Stimulated activated CD4-positive, alpha-beta T cell treated with anti-CD3 and anti-CD28 coated beads, Interleukin-2, amount 100 ng/mL, for 24 hours (primary cell): ENCODE measurements at regions not wholly inside any gene's neighbourhood (a gene's known extent, or its start where the extent isn't known, plus 50 kb on each side); places are given as distances from the start of the nearest gene placed in this dataset.
A peak's percentile ranks its signal among the peaks of the same experiment; 100 is the strongest.
"Not testable (repeated sequence)": the region's sequence is repeated elsewhere in the genome, so short reads cannot be mapped to it uniquely, and the experiment has no call there.

ENCODE experiments used
- DNase-seq, 2 donors: peaks; one replicate each; pipeline ENCODE4 v3.0.0-alpha.2; 2020

GRCh38 chr10:100642295-100642994 lies 102.9 kb upstream of the PAX2 start:
- DNase-seq = no peak

- DNase-seq = no peak
These were observed 100.3 kb upstream of the PAX2 start for GRCh38 chr10:100645091-100645490.

GRCh38 chr10:100645613-100646392 lies 99.6 kb upstream of the PAX2 start:
- DNase-seq = no peak

GRCh38 chr10:100647928-100648327 lies 97.5 kb upstream of the PAX2 start:
- no peak for DNase-seq

DNA sequence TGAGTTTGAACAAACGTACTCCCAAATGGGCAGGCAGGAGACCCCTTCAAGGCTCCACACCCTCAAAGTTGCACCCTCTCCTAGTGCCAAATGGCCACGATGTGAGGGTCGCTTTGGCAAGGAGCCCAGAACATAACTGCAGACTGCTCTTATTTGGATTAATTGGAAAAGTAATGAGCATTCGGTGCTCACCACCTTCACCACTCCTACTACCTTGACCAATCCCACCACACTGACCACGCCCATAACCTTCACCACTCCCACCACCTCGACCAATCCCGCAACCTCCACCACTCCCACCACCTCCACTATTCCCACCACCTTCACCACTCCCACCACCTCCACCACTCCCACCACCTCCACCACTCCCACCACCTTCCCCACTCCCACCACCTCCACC lies 94.7 kb upstream of the PAX2 start:
- no peak for DNase-seq

DNA sequence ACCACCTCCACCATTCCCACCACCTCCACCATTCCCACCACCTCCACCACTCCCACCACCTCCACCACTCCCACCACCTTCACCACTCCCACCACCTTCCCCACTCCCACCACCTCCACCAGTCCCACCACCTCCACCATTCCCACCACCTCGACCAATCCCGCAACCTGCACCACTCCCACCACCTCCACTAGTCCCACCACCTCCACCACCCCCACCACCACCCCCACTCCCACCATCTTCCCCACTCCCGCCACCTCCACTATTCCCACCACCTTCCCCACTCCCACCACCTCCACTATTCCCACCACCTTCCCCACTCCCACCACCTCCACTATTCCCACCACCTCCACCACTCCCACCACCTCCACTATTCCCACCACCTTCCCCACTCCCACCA lies 94.3 kb upstream of the PAX2 start:
- not testable (repeated sequence) for DNase-seq

GRCh38 chr10:100651916-100652315 lies 93.5 kb upstream of the PAX2 start:
- no peak for DNase-seq

DNA sequence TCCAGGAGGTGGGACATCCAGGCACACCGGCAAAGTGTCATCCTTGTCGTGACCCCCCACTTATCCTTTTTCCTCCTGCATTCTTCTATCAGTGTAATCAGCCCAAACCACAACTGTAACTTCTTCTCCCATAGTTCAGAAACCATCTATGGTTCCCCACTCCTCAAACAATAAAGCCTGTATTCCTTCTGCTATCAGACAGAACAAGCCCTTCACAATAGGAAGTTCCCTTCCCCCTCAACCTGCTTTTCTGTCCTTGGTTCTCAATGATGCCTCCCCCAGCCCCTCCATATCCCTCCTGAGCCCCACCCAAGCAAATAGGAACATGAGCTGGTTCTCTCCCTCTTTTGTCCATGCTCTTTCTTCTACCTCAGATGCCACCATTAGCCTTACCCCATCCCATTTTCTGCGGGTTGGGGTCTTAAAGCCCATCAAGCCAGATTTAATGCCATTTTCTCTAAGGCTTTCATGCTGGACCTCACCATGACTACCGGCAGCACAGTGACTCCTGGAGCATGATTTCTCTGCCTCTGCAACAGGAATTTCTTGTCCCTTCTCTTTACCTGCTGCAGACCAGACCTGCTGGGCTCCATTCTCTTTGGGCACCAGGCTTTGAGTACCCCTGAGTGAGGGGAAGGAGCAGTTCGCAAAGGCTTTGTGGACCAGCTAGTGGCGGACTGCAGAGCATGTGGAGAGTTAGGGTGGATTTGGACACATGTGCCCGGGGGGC lies 92.8 kb upstream of the PAX2 start:
- no peak for DNase-seq

DNA sequence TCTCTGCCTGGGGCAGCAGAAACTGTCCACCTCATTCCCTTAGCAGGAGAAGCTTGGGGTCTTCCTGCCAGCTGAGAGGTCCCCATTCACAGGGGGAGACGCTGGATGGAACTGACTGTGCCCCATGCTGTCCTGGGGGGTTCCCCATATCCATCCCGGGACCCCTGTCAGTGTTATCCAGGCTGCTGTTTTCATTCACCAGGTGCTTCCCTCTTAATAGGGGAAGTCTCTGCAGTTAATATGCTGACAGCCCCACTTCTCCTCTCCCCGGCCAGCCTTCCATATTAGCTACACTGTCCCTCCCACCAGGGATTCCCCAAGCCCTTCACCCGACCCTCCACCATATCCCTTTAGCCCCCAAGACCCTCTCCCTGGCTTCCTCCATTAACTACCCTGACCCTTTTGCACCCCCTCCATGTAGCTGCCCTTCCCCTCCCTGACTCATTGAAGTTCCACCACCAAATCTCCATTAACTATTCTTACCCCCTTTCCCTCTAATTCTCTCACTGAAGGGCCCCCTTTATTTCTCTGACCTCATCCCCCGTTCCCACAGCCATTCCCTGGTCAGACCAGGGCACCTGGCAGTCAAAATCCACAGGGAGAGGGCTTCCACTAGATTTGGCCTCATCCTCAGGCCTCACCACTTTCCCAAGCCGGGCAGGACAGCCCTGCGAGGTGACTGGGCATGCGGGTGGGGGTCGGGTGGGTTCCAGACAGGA lies 92.0 kb upstream of the PAX2 start:
- DNase-seq = no peak

- peak; percentile 47 to 62 for DNase-seq
These were observed 91.2 kb upstream of the PAX2 start for GRCh38 chr10:100653957-100654781.

- DNase-seq = peak in 1 of 2 donors; percentile 22
These were observed 90.5 kb upstream of the PAX2 start for GRCh38 chr10:100654782-100655325.

DNA sequence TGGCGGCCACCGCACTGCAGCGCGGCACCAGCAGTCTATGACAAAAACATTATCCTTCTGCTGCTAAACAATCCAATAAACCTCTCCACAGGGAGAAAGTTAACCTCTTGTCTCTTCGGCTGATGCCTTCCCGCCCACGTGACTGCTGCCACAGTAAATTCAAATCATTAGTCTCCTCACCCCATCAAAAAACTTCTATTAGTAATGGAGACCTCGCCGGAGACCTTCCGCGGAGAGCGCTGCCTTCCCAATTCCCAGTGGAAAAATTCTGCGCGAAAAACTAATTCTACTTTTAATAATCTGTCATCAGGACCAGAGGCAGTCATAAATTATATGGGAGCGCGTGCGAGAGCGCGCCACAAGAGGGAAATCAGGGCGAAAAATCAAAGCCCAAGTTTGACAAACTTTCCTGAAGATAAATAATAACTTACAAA lies 90.0 kb upstream of the PAX2 start:
- DNase-seq = no peak

GRCh38 chr10:100655760-100656421 lies 89.5 kb upstream of the PAX2 start:
- peak in 1 of 2 donors; percentile 33 for DNase-seq

DNA sequence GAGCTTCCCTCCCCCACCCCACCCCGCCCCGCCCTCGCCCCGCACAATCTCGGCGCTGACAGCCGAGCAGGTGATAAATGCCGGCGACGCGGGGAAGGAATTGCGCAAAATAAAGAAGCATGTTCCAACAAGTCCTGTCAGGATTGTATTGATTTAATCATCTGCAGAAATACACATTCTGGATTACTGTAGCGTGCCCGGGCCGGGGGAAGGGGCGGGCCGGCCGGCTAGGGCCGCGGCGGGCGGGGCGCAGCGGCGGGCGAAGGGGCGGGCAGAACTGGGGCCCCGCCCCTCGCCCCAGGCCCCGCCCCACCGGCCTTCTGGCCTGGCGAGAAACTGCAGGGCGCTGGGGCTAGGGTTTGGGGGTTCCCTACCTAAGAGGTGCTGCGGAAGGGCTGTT lies 88.9 kb upstream of the PAX2 start:
- peak in 1 of 2 donors; percentile 28 for DNase-seq

- no peak for DNase-seq
These were observed 87.1 kb upstream of the PAX2 start for GRCh38 chr10:100658269-100658668.

DNA sequence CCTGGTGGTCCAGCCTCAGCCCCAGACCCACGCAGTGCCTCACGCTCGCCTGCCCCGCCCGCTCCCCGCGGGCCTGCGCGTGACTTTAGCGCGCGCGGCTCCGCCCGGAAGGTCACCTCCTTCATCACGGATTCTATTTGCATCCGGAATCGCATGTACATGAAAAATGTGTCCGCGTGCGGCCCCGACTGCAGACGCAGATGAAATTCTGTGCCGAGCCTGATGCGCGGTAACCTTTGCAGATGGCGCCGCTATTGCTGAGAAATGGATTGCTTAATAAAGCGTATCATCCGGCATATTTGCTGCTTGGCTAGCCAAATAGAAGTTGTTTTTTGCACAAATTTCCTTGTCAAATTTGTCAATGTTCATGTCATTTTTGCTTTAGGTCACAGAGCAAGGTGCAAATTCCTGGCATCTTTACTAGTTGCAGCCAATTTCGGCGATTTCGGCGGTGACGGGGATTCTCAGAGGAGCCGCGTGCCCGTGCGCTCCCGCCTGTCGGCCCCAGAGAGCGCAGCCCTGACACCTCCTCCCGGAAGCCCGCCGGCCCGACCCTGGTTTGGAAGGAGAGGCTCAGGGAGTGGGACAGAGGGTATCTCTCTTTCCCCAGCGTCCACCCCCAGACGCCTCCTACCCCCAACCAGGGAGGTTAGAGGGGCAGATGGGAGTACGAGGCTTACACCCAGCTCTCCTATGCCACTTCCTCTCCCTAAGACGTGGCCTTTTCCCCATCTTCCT lies 85.9 kb upstream of the PAX2 start:
- no peak for DNase-seq

DNA sequence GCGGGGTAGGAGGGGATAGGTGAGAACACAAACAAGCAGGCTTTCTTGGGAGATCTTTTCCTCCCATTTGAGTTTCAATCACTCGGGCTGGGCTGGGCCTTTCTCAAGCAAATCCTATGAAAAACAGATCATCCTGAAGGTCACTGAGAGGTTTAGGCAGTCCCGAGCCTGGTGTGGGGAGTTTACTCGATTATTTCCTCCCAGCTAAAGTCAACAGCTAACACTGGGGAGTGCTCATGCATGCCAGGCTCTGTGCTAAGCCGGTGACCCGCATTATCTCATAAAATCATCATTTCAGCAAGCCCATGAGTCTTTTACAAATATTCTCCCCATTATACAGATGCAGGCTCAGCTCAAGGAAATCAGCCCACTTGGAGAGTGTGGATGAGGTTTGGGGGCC lies 85.0 kb upstream of the PAX2 start:
- no peak for DNase-seq

DNA sequence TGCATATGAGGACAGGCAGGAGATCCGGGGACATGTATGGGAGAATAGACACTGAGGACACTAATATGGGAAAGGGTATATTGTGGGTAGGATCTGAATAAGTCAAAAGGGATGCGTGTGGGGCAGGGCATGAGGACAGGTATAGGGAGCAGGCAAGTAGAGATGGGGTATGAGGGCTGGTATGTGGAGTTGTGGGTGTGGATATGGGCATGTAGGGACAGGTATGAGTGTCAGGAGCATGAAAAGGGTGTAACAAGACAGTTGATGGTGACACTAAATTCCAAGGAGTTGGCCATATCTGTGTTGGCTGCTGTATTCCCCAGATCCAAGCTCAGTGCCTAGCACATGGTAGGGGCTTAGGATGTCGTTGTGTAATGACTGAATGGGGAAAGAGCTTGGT lies 84.4 kb upstream of the PAX2 start:
- DNase-seq = no peak

DNA sequence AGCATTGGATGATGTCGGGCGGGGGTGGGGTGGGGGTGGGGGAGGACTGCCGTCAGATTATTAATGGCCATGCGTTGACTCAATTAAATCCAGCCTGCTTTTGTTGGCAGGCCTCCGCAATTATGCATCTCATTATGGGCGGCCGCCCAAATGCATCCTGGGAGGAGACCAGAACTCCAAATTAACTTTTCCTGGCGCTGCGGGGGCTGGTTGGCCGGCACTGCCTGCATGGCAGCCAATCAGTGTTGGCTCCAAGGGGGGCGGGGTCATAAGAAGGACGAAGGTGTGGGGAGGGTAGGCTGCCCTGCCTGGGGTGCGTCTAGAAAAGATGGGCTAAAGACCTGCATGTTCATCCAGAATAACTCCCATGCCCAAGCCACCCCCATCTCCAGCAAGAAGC lies 83.9 kb upstream of the PAX2 start:
- no peak for DNase-seq

DNA sequence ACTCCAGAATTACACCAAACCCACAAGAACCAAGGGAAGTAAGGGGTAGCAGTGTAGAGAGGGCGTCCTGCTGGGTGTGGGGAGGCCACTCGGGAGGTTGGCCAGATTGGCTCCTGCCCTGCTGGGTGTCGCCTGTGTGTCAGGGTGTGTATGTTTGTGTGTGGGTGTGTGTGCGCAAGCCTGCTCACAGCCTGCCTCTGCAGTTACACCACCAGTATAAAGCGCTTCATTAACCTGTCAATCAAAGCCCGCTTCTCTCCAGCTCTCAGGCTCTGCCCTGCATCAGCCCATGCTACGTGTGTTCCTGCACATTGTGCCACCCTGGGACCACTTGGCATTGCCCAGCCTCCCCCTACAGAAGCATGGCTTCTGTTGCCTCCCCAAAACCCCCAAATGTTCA lies 83.3 kb upstream of the PAX2 start:
- DNase-seq = no peak
